ENCODE measurements at regions not wholly inside any gene's neighbourhood (a gene's known extent, or its start where the extent isn't known, plus 50 kb on each side); places are given as distances from the start of the nearest gene placed in this dataset.
"Not testable (repeated sequence)": the region's sequence is repeated elsewhere in the genome, so short reads cannot be mapped to it uniquely, and the experiment has no call there.

DNA sequence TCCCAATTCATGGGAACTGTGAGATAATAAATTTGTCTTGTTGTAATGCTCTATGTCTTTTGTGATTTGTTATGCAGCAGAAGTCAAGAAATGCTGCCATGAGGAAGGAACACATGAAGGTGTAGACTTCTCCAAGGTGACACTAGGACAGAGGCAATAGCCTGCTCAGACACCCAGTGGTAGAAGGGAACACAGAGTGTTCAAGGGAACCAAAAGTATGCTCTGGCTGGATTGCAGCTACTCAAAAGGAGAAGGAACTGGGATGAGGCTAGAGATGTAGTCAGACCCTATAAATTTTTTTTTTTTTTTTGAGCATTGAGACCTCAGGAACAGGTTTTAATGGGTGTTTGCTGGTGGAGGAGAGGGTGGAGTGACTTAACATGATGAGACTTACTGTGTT lies 232.5 kb downstream of the PARP8 start:
- no peak for DNase-seq

DNA sequence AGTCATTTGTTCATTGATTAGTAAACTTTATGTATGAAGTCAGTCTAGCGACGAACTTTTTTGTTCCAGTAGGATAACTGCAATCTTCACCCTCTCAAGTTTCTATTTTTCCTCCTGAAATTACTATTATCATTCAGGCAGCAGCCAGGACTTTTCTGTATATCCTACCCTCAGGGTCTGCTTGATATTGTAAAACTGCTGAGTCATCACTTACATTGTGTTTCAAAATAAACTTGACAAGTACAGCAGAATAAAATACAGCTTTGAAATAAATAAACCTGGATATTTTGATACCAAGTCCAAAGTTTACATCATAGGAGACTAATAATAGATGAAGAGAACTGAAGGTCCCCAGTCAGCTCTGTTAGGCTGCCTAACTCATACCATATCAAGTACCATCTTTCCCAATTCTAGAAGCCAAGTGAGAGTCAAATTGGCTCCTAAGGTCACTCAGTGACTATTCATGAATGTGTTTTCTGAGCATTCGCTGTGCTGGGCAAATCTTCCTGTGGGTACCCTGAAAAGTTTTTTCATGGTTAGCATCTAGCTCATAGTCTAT lies 234.6 kb downstream of the PARP8 start:
- no peak for DNase-seq

DNA sequence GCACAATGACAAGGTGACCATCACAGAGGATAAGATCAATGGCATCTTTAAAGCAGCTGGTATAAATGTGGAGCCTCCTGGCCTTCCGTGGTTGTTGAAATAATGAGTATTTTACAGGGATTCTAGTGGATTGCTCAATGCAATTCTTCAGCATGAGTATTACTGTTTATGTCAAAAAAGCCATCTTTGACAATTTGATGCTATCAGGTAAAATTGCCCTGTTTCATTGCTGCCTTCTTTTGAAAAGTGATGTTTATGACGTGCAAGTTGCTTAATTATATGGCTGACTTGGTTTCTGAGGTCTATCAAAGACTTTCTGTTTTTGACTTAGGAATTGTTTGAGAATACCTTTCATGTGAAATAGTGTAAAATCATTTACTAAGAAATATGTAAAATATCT lies 237.2 kb downstream of the PARP8 start:
- DNase-seq: no peak

- DNase-seq: no peak
These were observed 239.6 kb downstream of the PARP8 start for GRCh38 chr5:50905996-50906570.

DNA sequence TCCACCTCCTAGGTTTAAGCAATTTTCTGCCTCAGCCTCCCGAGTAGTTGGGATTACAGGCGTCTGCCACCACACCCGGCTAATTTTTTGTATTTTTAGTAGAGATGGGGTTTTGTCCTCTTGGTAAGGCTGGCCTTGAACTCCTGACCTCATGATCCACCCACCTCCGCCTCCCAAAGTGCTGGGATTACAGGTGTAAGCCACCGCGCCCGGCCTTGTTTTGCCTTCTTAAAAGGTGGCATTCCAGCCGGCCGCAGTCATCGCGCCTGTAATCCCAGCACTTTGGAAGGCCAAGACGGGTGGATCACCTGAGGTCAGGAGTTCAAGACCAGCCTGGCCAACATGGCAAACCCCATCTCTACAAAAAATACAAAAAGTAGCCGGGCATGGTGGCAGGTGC lies 253.7 kb downstream of the PARP8 start:
- not testable (repeated sequence) for DNase-seq

GRCh38 chr5:50921366-50922133 lies 255.1 kb downstream of the PARP8 start:
- DNase-seq: no peak

DNA sequence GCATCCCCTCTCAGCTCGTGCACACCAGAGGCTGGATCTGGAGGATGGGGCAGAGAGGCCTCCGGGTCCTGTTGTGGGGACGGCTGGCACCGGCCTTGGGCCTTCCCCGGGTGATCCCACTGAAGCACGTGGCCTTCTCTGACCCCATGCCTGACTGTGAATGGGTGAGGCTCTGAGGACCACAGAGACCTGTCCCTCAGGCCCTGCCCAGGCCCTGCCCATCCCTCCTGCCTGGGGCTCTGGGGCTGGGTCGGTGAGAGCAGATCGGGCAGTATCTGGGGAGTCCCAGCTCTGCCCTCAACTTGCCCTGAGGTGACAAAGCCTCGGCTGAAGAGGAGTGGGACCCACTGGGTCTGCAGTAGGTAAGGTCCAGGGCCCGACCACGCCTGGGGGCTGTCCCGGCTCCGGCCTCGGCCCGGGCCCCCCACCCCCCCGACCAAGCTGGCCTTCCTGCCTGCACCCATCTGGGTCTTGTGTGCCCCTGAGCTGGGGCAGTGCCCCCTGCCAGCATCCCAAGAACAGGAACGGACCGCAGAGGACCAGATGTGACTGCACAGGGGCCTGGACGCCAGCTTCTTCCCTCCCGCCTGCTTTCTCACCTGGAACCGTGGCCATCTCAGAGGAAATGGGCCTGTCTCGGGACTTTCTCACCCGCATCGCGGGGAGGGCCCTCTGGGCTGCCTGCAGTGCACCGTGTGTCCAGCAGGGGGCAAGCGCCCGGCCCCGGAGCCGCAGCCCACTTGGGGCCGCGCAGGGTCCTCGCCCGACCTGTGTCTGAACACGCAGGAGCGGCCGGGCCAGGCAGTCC lies 255.9 kb downstream of the PARP8 start:
- not testable (repeated sequence) for DNase-seq

DNA sequence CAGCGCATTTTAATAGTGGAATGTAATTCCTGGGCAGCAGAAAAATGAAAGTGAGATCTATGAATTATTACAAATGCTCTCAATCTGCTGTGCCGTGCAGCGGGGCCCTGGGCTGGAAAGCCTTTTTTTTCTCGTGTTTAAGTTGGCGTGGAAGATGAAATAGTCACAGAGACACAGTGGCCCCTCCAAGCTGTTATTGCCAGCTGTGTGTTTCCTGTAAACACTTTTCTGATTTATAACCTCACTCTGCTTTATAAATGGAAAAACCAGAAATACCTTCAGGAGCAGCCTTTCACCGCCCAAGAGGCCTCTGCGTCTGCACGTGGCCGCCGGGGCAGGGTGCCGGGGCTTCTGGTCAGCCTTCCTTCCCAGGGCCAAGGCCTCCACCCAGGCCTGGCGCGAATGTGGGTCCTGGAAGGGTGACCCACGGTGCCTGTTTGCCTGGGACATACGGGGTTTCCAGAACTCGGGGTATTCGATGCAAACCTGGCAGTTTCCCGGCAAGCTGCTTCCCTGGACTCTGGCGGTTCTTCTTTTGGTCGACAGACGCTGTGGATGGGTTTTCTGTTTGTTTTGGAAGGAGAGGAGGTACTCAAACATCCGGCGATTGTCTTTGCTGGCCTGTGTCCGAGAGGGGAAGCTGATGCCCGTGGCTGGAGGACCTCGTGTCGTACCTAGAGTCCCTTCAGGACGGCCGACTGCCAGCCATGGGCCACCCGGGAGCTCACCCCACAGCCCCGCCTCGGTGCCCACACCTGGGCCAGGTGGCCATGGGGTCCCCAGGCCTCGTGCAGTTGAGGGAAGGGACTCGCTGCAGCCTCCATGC lies 256.7 kb downstream of the PARP8 start:
- no peak for DNase-seq

DNA sequence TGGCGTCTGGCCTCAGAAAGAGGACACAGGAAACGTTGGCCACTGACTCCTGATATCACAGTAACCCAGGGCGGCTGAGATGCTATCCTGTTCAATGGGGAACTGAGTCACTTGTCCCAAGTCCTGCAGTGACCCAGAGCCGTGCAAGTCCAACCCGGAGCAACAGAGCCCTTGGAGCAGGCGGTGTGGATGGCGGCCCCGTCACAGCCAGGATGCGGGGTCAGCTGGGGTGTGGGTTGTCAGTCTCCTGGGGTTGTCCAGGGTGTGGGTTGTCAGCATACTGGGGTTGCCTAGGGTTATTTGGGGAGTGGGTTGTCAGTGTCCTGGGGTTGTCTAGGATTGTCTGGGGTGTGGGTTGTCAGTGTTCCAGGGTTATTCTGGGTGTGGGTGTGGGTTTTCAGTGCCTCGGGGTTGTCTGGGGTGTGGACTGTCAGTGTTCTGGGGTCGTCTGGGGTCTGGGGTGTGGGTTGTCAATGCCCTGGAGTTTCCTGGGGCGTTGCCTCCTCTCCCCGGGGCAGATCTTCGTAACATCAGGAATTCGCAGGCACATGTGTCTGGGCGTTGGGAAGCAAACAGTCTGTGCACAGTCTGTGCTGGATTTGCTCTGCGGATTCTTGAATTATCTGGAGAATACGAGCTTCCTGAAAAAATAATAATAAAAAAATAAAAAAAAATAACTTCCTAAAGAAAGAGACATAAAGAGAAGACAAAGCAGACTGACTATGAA lies 257.5 kb downstream of the PARP8 start:
- DNase-seq: no peak

GRCh38 chr5:50927953-50928352 lies 261.5 kb downstream of the PARP8 start:
- DNase-seq: no peak

DNA sequence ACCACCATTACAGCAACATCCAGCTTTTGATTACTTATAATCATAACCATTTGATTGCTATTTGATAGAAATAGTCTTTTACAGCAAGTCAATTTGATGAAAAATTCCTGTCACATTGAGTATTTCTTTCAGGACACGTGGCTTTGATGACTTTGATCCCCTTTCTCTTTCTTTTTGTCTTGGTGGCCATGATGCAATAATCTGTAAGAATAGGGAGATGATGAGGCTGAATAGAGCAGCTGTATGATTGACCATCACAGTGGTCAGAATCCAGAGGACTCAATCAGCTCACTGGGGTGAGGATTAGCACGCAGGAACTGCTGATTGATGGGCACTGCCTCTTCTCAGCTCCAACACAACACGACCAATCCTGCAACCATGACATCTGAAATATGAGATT lies 262.7 kb downstream of the PARP8 start:
- peak; percentile 0 for DNase-seq

DNA sequence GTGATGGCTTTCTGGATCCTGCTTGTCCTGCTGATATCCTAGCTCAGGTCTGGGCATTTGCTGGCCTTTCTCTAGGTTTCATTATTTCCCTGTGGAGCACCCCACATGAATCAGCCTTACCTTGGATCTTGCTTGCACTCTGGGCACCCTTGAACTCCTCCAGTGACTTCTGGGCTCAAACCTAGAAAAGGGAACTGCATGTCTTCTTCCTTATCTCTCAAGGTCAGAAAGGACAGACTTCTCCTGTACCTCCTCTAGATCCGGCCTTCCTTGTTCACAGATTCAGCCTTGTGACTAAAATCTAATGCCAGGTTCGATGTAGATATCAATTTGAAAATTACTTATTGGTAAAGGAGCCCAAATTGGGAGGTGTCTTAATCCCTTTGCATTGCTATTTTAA lies 267.9 kb downstream of the PARP8 start:
- DNase-seq: no peak

- DNase-seq: no peak
These were observed 278.7 kb downstream of the PARP8 start for GRCh38 chr5:50945139-50945538.

- no peak for DNase-seq
These were observed 281.7 kb downstream of the PARP8 start for GRCh38 chr5:50947906-50948683.

DNA sequence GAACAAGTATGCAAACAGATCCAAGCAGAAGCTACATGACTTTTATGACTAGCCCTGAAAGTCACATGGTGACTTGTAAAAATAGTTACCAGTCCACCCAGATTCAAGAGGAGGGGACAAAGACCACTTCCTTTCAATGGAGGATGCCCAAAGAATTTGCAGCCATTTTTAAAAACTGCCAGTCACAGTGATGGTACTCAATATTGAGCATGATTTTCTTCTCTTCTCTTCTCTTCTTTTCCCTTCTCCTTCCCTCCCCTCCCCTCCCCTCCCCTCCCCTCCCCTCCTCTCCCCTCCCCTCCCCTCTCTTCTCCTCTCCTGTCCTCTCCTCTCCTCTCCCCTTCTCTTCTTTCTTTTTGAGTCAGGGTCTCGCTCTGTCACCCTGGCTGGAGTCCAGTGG lies 286.9 kb downstream of the PARP8 start:
- no peak for DNase-seq

DNA sequence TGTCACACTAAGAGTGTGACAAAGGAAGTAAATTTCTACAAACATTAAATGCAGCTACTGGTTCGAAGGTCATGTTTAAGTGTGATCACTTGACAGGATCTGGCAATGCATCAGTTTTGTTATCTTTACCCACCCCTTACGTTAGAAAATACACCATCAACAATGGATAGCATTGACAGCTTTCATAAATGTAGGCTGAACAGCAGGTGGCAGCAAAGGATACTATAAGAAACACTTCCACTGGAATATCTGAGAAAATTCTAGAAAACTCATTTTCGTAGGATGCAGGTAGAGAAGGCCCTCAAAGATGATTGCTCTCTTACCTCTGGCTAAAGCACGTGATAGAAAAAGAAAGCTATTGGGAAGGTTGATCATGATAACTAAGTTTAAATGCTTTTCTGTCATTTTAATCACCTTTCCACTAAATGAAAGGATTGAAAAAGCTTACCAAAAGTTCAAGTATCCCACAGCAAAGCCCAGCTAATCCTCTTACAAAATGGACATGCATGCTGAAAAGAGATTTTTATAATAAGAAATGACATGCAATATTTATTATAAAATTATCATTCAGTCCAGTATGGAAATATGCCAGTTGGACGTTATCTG lies 292.5 kb downstream of the PARP8 start:
- DNase-seq: peak; percentile 24

DNA sequence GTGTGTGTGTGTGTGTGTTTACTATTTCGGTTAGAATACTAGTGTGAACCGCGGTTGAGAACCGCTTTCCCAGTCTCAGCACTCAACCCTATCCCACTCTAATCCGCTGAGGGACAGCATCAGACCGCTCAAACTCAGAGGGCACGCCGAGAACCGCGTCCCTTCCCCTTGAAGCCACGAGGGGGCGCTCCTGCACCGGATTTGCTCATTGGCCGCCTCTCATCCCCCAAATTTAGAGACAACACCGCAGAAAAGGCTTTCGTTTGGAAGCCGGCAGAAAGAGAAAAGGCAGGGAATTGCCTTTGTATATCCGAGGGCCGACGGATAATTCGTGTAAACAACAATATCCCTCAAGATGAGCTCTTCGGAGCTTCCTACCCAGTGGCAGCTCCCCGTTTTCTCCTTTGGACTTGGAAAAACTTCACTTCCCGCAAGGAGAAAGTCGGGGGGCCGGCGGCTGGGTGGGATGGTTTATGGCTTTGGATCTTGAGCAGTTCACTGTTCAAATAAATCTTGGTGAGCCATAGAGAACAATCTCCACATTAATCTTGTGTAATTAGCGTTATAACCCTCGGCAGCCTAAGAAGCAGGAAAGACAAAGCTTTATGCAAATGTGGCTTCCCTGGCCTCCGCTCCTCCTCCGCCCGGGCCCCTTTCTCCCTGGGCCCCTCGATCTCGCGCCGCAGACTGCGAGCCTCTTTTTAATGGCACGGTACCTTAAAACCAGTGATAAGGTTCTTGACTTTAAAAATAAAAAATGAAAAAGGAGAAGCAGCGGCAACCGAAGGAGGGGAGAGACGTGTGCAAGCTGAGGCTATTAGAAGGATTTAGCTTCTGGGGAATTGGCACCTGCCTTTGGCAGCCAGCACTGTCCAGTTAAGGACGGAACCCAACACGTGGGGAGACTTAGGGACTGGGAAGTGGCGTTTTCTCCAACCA lies 296.8 kb downstream of the PARP8 start:
- DNase-seq: peak; percentile 46

- no peak for DNase-seq
These were observed 297.7 kb downstream of the PARP8 start for GRCh38 chr5:50963971-50964745.
